Lower lobe of right lung (tissue), 2 donors: ENCODE measurements at regions not wholly inside any gene's neighbourhood (a gene's known extent, or its start where the extent isn't known, plus 50 kb on each side); places are given as distances from the start of the nearest gene placed in this dataset.

Experiments
- ATAC-seq, 2 donors: fragments of 200-7000 bp; cut with Tn5 transposase; one replicate each; pipeline ENCODE4 v1.9.1; 2020 to 2022; ENCODE audit warnings: mild to moderate bottlenecking in 2 of 2, moderate library complexity in 2 of 2
- DNase-seq: peaks from one replicate; pipeline ENCODE4 v3.0.0-alpha.2; 2020
- H3K27ac ChIP-seq: fragments of 200-600 bp; one replicate; pipeline ENCODE4 v1.8.0; 2022
- H3K27me3 ChIP-seq: fragments of 200-600 bp; one replicate; pipeline ENCODE4 v1.8.0; 2022; ENCODE audit warnings: low read depth
- H3K36me3 ChIP-seq: fragments of 200-600 bp; one replicate; pipeline ENCODE4 v1.8.0; 2022; ENCODE audit warnings: mild to moderate bottlenecking
- H3K4me1 ChIP-seq: fragments of 200-600 bp; one replicate; pipeline ENCODE4 v1.8.0; 2022
- H3K4me3 ChIP-seq: fragments of 200-600 bp; one replicate; pipeline ENCODE4 v1.8.0; 2022; ENCODE audit warnings: mild to moderate bottlenecking
- H3K9me3 ChIP-seq: fragments of 200-600 bp; one replicate; pipeline ENCODE4 v1.8.0; 2022
- intact Hi-C: fragments of 100-400 bp; cut with DNase I; formaldehyde crosslinking; loops from one replicate; pipeline ENCODE4 v1.11.0; 2022
- TF ChIP-seq, protein P1 (sequence below): fragments of 200-600 bp; IDR thresholded peaks from one replicate; pipeline ENCODE4 v1.8.0; 2022; ENCODE audit warnings: antibody characterized with exemption, mild to moderate bottlenecking
- donor health status: DM: no; HTN: yes; CAD: no; lungs with severe emphysema.

DNA sequence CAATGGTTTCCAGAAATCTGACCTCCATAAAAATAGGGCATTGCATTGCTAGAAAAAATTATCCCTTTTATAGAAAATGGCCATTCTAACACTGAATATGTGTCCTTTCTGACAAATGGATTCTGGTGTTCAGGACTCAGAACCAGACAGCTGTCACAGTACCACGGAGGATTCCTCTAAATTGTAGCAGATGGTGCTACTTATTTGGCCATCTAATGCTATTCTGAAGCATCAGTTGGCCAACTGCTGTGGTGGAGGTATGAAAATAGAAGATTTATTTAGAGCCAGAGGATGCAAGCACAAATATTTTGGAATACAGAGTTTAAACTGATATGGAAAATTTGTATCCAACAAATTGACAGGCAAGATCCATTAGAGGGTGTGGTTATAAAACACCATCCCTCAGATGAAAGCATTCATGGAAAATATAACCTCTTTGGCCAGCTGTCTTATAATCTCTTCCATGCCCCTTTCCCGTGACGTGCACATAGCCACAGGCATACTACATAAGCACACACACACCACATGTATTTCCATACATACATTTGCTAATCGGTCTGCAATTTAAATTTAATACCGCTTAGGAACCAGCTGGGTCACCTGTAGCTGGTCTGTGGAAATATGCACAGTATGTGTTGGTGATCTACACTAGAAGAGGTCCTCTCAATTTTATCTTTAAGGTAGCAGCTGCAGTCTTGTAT is 302.7 kb upstream of the KCNMB2 start:
- H3K36me3 ChIP-seq = no peaks in the 10 kb centered on the region
- no peak for ATAC-seq
- H3K9me3 ChIP-seq = no peaks in the 10 kb centered on the region
- H3K4me1 ChIP-seq = no peaks in the 10 kb centered on the region
- no peak overlapping the region for H3K4me3 ChIP-seq
- intact Hi-C loops = no loop called here
- H3K27me3 ChIP-seq = no peaks in the 10 kb centered on the region
- no peak overlapping the region for H3K27ac ChIP-seq
- TF ChIP-seq, protein P1, sequence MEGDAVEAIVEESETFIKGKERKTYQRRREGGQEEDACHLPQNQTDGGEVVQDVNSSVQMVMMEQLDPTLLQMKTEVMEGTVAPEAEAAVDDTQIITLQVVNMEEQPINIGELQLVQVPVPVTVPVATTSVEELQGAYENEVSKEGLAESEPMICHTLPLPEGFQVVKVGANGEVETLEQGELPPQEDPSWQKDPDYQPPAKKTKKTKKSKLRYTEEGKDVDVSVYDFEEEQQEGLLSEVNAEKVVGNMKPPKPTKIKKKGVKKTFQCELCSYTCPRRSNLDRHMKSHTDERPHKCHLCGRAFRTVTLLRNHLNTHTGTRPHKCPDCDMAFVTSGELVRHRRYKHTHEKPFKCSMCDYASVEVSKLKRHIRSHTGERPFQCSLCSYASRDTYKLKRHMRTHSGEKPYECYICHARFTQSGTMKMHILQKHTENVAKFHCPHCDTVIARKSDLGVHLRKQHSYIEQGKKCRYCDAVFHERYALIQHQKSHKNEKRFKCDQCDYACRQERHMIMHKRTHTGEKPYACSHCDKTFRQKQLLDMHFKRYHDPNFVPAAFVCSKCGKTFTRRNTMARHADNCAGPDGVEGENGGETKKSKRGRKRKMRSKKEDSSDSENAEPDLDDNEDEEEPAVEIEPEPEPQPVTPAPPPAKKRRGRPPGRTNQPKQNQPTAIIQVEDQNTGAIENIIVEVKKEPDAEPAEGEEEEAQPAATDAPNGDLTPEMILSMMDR = no peak
- DNase-seq = no peak

DNA sequence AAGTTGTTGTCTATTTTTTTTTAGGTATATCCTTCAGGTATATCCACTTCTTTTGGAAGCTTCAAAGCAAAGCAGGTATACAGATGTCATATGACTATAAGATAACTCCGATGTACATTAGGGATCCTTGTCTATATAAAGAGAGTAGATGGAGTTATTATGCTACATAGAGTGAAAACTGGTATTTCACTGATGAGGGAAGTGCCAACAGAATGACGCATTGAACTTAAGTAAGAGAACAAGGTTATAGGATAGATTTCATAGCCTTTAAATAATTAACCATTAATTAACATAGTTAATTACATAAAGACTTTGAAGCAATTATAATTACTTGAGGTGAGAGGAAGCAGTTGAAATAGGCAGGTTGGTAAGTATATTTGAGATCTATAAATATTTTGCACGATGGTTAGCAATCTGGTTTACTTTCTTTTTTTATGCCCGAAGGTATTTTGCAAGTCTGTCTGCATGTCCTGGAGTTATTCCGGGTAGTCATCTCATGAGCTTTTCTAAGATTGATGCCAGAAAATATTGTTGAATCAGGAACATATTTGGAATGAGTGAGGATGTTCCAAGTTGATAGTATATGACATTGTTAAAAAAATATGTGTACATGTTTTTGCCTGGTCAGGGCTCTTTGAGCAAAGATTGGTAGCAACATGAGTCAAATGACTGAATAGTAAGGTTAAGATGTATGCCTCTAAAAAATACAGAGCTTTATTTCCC is 299.5 kb upstream of the KCNMB2 start:
- Histone ChIP-seq H3K4me1 (no peaks in the 10 kb centered on the region), H3K4me3 (no peak overlapping the region), H3K36me3 (no peaks in the 10 kb centered on the region), H3K27ac (no peak overlapping the region), H3K27me3 (no peaks in the 10 kb centered on the region), H3K9me3 (no peaks in the 10 kb centered on the region)
- DNase-seq (no peak), ATAC-seq (no peak)
- intact Hi-C loops = no loop called here
- TF ChIP-seq, protein P1 = no peak

DNA sequence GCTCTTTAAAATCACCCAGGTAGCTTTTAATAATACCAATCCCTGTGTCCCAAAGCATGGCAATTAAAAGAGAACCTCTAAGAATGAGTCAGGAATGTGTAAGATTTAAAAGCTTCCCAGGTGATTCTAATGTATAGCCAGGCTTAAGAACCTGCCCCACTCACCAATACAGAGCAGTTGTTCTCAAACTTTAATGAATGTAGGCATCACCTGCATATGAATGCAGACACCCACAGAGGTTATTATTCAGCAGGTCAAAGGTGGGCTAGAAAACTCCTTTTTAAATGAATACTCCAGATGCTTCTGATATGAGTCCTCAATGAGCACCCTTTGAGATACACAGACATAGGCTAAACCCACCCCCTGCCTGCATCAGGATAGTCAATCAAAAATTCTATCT is 298.1 kb upstream of the KCNMB2 start:
- Histone ChIP-seq H3K27ac (no peak overlapping the region), H3K9me3 (no peaks in the 10 kb centered on the region), H3K36me3 (no peaks in the 10 kb centered on the region), H3K4me1 (no peaks in the 10 kb centered on the region), H3K27me3 (no peaks in the 10 kb centered on the region), H3K4me3 (no peak overlapping the region)
- TF ChIP-seq, protein P1 = no peak
- intact Hi-C loops = no loop called here
- DNase-seq = no peak
- no peak for ATAC-seq

DNA sequence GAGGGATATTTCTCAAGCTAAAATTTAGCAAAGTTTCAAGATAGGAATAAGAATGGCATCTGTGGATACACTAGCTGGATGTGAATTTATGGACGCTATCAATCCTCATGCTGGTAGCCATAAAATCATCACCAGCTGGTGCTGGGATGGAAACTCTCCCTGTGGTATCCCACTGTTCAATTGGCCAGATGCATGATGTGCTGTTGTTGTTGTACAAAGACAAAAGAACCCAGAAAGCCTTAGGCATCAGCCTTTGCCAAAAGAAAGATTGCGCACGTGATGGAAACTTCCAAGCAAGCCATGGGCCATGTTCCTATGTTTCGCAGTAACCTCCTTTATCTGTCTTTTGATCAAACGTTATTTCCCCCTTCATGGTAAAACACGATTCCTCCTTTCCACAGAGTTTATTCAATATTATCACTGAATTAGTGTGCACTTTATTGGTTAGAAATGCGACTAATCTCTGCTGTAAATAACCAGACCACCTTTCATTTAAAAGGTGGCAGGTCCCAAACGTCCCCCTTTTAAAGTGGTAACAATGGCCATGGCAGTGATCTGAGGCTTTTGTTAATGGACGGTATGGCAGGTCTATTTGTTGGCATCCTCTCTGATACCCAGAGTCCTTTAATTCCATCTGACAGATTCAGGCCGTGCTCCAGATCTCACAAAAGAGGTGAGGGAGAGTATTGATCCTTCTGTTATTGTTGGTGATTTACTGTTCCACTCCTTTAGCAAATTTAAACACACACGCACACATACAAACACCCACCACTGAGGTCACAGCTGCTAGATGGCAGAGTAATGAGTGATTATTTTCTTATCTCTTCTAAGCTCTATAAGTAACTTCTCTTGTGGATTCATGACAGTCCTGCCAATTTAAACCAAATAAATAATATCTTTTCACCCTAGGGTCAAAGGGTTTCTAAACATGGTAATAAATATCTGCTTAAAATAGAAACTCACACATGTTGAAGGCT is 291.2 kb upstream of the KCNMB2 start:
- intact Hi-C loops = no loop called here
- DNase-seq = no peak
- H3K4me3 ChIP-seq = no peak overlapping the region
- TF ChIP-seq, protein P1 = no peak
- no peak overlapping the region for H3K27ac ChIP-seq
- no peaks in the 10 kb centered on the region for H3K36me3 ChIP-seq
- no peaks in the 10 kb centered on the region for H3K9me3 ChIP-seq
- H3K4me1 ChIP-seq = no peaks in the 10 kb centered on the region
- ATAC-seq = no peak
- no peaks in the 10 kb centered on the region for H3K27me3 ChIP-seq

DNA sequence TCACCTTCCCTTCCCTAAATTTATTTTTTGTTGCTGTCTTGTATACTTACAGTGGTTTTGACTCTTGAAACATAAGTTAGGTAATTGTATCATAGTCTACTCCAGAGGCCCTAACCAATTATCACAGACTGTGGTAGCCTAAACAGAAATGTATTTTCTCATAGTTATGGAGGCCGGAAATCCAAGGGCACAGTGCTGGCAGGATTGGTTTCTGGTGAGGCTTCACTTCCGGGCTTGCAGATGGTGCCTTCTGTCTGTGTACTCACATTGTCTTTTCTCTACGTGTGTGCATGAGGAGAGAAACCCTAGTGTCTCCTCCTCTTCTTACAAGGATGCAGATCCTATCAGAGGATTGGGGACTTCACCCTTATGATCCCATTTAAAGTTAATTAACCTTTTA is 290.2 kb upstream of the KCNMB2 start:
- H3K9me3 ChIP-seq = no peaks in the 10 kb centered on the region
- H3K27me3 ChIP-seq = no peaks in the 10 kb centered on the region
- no peak overlapping the region for H3K27ac ChIP-seq
- H3K36me3 ChIP-seq = no peaks in the 10 kb centered on the region
- ATAC-seq (no peak), DNase-seq (no peak)
- no peaks in the 10 kb centered on the region for H3K4me1 ChIP-seq
- H3K4me3 ChIP-seq = no peak overlapping the region
- TF ChIP-seq, protein P1 = no peak
- intact Hi-C loops = no loop called here
